ENCODE measurements at regions not wholly inside any gene's neighbourhood (a gene's known extent, or its start where the extent isn't known, plus 50 kb on each side); places are given as distances from the start of the nearest gene placed in this dataset.

GRCh38 chr9:23542438-23542837 is 283.6 kb downstream of the ELAVL2 start:
- H3K27me3 ChIP-seq: peaks cover 0 to 3% (median 0%) of the 10 kb centered on the region in 4 donors
- no peak overlapping the region for H3K27ac ChIP-seq
- H3K4me1 ChIP-seq: no peaks in the 10 kb centered on the region
- intact Hi-C loops (cut with DNase I): no loop called here
- no peak overlapping the region for H3K4me3 ChIP-seq
- DNase-seq: no peak
- no peaks in the 10 kb centered on the region for H3K9me3 ChIP-seq
- TF ChIP-seq POLR2A (IDR thresholded peaks at IDR 0.05) (no peak), CTCF (IDR thresholded peaks at IDR 0.05) (no peak)
- no peaks in the 10 kb centered on the region for H3K36me3 ChIP-seq

GRCh38 chr9:23542927-23543326 is 283.1 kb downstream of the ELAVL2 start:
- Histone ChIP-seq H3K4me1 (no peaks in the 10 kb centered on the region), H3K36me3 (no peaks in the 10 kb centered on the region), H3K9me3 (no peaks in the 10 kb centered on the region), H3K4me3 (no peak overlapping the region), H3K27me3 (no peaks in the 10 kb centered on the region), H3K27ac (no peak overlapping the region)
- no peak for TF ChIP-seq POLR2A (IDR thresholded peaks at IDR 0.05)
- no peak for TF ChIP-seq CTCF (IDR thresholded peaks at IDR 0.05)
- DNase-seq: no peak
- intact Hi-C loops (cut with DNase I): no loop called here
- 59 to 80% methylated on average over 1 of the region's 1 CpG for WGBS, 2 donors

- H3K36me3 ChIP-seq: no peaks in the 10 kb centered on the region
- TF ChIP-seq POLR2A (IDR thresholded peaks at IDR 0.05) (no peak), CTCF (IDR thresholded peaks at IDR 0.05) (no peak)
- 43 to 57% methylated on average over 3 of the region's 3 CpGs for WGBS, 2 donors
- no peaks in the 10 kb centered on the region for H3K9me3 ChIP-seq
- no peaks in the 10 kb centered on the region for H3K27me3 ChIP-seq
- intact Hi-C loops (cut with DNase I): no loop called here
- H3K4me1 ChIP-seq: no peaks in the 10 kb centered on the region
- H3K27ac ChIP-seq: no peak overlapping the region
- DNase-seq: no peak
- H3K4me3 ChIP-seq: no peak overlapping the region
These were observed 282.6 kb downstream of the ELAVL2 start for GRCh38 chr9:23543419-23543818.

- TF ChIP-seq CTCF (IDR thresholded peaks at IDR 0.05) (no peak), POLR2A (IDR thresholded peaks at IDR 0.05) (no peak)
- Histone ChIP-seq H3K36me3 (no peaks in the 10 kb centered on the region), H3K4me1 (no peaks in the 10 kb centered on the region), H3K4me3 (no peak overlapping the region), H3K27me3 (no peaks in the 10 kb centered on the region), H3K27ac (no peak overlapping the region), H3K9me3 (no peaks in the 10 kb centered on the region)
- no peak for DNase-seq
- WGBS, 2 donors: 80 to 91% methylated on average over 3 of the region's 3 CpGs
- intact Hi-C loops (cut with DNase I): no loop called here
These were observed 280.3 kb downstream of the ELAVL2 start for GRCh38 chr9:23545728-23546127.

- no peak for DNase-seq
- H3K27ac ChIP-seq: no peak overlapping the region
- intact Hi-C loops (cut with DNase I): no loop called here
- no peak overlapping the region for H3K4me3 ChIP-seq
- 79 to 89% methylated on average over 1 to 2 of the region's 2 CpGs for WGBS, 2 donors
- no peaks in the 10 kb centered on the region for H3K4me1 ChIP-seq
- H3K9me3 ChIP-seq: no peaks in the 10 kb centered on the region
- no peaks in the 10 kb centered on the region for H3K27me3 ChIP-seq
- TF ChIP-seq POLR2A (IDR thresholded peaks at IDR 0.05) (no peak), CTCF (IDR thresholded peaks at IDR 0.05) (no peak)
- H3K36me3 ChIP-seq: no peaks in the 10 kb centered on the region
These were observed 274.7 kb downstream of the ELAVL2 start for GRCh38 chr9:23551311-23551721.
